HG02970 (cell line): ENCODE measurements at regions not wholly inside any gene's neighbourhood (a gene's known extent, or its start where the extent isn't known, plus 50 kb on each side); places are given as distances from the start of the nearest gene placed in this dataset.
A peak's percentile ranks its signal among the peaks of the same experiment; 100 is the strongest.

Experiments
- ATAC-seq: cut with Tn5 transposase; IDR thresholded peaks from one replicate; pipeline ENCODE4 v1.9.1; 2021; ENCODE audit warnings: mild to moderate bottlenecking, moderate library complexity, moderate number of reproducible peaks; ENCODE audit not compliant: unreplicated experiment, low FRiP score

- ATAC-seq = no peak
Observed at GRCh38 chr2:203789618-203790017, 78.0 kb upstream of the CTLA4 start.

GRCh38 chr2:203790134-203790852 is 77.3 kb upstream of the CTLA4 start:
- no peak for ATAC-seq

- no peak for ATAC-seq
Observed at GRCh38 chr2:203796248-203797010, 71.1 kb upstream of the CTLA4 start.

- ATAC-seq = no peak
Observed at GRCh38 chr2:203797276-203797675, 70.3 kb upstream of the CTLA4 start.

- no peak for ATAC-seq
Observed at GRCh38 chr2:203797712-203798111, 69.9 kb upstream of the CTLA4 start.

GRCh38 chr2:203798296-203799087 is 69.1 kb upstream of the CTLA4 start:
- ATAC-seq = no peak

GRCh38 chr2:203799908-203800307 is 67.7 kb upstream of the CTLA4 start:
- peak; percentile 77 for ATAC-seq

GRCh38 chr2:203800783-203801182 is 66.8 kb upstream of the CTLA4 start:
- ATAC-seq = no peak

GRCh38 chr2:203802342-203803052 is 65.1 kb upstream of the CTLA4 start:
- ATAC-seq = no peak

- ATAC-seq = no peak
Observed at GRCh38 chr2:203803053-203803429, 64.5 kb upstream of the CTLA4 start.

GRCh38 chr2:203804070-203804469 is 63.5 kb upstream of the CTLA4 start:
- ATAC-seq = no peak

GRCh38 chr2:203804764-203805485 is 62.6 kb upstream of the CTLA4 start:
- ATAC-seq = no peak

GRCh38 chr2:203805486-203805838 is 62.1 kb upstream of the CTLA4 start:
- ATAC-seq = no peak

GRCh38 chr2:203806761-203807160 is 60.8 kb upstream of the CTLA4 start:
- no peak for ATAC-seq

GRCh38 chr2:203808046-203808750 is 59.4 kb upstream of the CTLA4 start:
- no peak for ATAC-seq

- ATAC-seq = no peak
Observed at GRCh38 chr2:203809084-203809521, 58.5 kb upstream of the CTLA4 start.

GRCh38 chr2:203809991-203810510 is 57.5 kb upstream of the CTLA4 start:
- ATAC-seq = no peak

- no peak for ATAC-seq
Observed at GRCh38 chr2:203811491-203812221, 55.9 kb upstream of the CTLA4 start.
